Uterus (tissue), 2 donors: ENCODE measurements at regions not wholly inside any gene's neighbourhood (a gene's known extent, or its start where the extent isn't known, plus 50 kb on each side); places are given as distances from the start of the nearest gene placed in this dataset.

Source experiments
- POLR2A ChIP-seq, 2 donors: fragments of 450-650 bp; IDR thresholded peaks; one replicate each; pipeline ENCODE4 v1.6.1; 2016; ENCODE audit warnings: antibody characterized with exemption in 2 of 2, mild to moderate bottlenecking in 1 of 2, moderate library complexity in 1 of 2
- TF ChIP-seq, protein P1 (sequence below), 4 experiments: fragments of 200-600 bp in 2 of 4; fragments of 450-650 bp in 2 of 4; sonication (generic) in 2 of 4; IDR thresholded peaks; one replicate each; pipeline ENCODE4 v1.5.1; 2016 to 2019; ENCODE audit warnings: antibody characterized with exemption in 4 of 4, mild to moderate bottlenecking in 2 of 4, moderate library complexity in 1 of 4

DNA sequence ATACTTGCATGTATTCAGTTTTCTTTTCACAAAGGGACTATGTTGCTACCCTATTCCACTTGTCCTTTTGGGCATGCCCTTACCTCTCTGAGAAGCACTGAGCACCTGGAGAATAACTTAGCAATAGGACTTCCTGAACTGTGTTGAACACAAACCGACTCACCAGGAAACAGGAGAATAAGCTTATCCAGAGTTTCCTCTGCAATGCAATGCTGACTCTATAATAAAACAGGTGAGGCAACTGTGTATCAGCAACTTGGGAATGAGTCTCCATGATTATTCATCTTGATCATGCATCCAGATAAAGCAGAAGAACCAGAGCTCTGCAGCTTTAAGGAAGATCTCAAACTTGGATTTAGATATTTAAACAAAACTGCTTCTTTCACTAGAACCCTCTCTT lies 806.5 kb downstream of the IGSF11 start:
- TF ChIP-seq, protein P1, sequence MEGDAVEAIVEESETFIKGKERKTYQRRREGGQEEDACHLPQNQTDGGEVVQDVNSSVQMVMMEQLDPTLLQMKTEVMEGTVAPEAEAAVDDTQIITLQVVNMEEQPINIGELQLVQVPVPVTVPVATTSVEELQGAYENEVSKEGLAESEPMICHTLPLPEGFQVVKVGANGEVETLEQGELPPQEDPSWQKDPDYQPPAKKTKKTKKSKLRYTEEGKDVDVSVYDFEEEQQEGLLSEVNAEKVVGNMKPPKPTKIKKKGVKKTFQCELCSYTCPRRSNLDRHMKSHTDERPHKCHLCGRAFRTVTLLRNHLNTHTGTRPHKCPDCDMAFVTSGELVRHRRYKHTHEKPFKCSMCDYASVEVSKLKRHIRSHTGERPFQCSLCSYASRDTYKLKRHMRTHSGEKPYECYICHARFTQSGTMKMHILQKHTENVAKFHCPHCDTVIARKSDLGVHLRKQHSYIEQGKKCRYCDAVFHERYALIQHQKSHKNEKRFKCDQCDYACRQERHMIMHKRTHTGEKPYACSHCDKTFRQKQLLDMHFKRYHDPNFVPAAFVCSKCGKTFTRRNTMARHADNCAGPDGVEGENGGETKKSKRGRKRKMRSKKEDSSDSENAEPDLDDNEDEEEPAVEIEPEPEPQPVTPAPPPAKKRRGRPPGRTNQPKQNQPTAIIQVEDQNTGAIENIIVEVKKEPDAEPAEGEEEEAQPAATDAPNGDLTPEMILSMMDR (IDR thresholded peaks at IDR 0.05), result no peak
- no peak for TF ChIP-seq POLR2A (IDR thresholded peaks at IDR 0.05)
